Activated CD4-positive, alpha-beta T cell treated with anti-CD3 and anti-CD28 coated beads for 1 hour (primary cell): ENCODE measurements at regions not wholly inside any gene's neighbourhood (a gene's known extent, or its start where the extent isn't known, plus 50 kb on each side); places are given as distances from the start of the nearest gene placed in this dataset.
A peak's percentile ranks its signal among the peaks of the same experiment; 100 is the strongest.
"Not testable (repeated sequence)": the region's sequence is repeated elsewhere in the genome, so short reads cannot be mapped to it uniquely, and the experiment has no call there.

Experiments used
- DNase-seq: peaks from one replicate; pipeline ENCODE4 v3.0.0-alpha.2; 2020

DNA sequence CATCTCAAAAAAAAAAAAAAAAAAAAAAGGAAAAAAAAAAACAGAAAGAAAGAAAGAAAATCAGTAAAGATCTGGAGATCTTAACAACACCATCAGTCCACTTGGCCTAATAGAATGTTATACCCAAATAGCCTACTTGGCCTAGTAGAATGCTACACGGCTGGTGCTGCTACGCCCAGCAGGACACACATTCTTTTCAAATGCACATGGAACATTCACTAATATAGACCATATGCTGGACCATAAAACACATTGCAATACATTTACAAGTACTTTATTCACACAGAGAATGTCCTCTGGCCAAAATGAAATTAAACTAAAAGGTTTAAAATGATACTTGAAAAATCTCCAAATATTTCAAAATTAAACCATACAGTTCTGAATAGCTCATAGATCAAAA lies 80.0 kb upstream of the TNFAIP3 start:
- DNase-seq, result no peak

DNA sequence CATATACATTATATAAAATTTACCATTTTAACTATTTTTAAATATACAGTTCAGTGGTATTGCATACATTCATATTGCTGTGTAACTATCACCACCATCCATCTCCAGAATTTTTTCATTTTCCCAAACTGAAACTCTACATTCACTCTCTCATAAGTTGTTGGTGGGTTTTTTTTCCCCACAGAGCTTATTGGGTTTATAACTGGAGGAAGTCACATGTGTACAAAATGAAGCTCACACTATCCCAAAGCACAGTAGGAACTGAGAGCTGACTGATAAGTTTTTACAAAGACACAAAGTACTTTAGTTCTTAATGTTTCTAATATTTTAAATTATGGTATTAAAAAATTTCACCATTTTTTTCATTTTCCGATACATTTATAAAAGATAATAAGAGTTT lies 78.8 kb upstream of the TNFAIP3 start:
- no peak for DNase-seq

DNA sequence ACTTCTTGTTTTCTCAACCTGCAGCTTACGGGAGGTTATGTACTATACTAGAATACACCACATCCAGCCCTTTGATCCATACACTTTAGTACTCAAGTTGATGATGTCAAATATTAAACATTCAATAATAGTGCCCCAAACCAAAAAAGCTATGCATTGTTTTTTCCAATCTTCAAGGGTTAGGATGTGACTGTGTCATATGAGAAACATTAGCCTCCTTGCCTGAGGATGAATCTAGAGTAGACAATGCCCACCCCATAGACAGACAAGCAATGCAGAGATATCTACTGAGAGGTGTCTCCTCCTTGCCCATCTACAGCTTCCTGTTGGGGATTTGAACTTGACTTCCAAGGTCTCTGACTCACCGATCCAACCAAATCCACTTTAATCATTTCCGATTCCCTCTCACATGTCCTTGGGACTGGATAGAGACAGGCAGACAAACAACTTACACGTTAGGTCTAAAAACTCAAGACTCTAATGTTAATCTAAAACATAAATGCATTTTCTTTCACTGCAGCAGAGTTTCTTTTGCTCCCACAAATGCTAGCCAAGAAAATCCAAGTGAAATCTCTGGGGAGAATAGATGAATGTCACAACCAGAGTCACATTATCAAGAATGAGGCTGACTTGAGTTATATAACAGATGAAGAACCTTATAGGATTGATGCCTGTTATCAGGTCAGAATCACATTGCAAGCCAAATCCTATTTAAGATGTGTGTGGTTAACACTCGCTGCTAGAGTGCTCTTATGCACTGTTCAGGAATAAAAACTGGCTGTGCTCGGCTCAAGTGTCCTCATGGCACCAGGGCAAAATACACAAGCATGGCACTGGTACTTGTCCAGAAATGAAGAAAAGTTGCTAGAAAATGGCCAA lies 75.5 kb upstream of the TNFAIP3 start:
- DNase-seq, result no peak

DNA sequence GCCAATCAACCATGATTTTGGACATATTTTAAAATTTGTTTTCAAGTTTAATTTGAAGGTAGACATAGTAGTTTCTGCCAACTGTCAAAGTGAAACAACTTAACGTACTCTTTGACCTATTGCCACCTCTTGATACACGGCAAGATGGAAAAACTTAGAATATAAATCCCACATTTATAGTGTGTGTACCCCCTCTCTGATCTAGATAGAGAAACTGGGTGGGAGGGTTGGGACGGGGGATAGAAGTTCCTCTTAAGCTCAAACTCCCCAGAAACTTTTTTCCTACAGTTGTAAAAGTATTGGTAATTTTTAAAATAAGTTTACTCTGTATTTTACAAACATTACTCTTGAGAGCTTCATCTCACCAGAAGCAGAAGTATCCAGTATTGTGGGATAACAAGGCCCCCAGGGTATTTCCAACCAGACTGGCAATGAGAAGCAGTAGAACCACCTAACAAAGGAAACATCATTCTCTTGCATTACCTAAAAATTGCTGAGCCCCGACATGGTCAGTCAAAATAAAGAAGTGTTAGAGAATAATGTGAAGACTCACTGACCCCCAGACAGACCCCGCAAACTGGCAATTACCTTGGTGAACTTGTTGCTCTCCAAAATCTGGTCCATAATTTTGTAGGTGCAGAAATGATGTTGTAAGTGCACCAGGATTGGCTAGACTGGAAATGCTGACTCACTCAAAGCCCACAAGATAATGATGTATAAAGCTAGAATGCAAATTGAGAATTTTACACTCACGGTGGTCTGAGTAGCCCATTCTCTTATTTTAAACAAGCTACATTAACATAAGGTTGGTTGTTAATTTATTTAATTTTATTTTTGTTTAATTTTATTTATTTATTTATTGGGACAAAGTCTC lies 74.7 kb upstream of the TNFAIP3 start:
- no peak for DNase-seq

DNA sequence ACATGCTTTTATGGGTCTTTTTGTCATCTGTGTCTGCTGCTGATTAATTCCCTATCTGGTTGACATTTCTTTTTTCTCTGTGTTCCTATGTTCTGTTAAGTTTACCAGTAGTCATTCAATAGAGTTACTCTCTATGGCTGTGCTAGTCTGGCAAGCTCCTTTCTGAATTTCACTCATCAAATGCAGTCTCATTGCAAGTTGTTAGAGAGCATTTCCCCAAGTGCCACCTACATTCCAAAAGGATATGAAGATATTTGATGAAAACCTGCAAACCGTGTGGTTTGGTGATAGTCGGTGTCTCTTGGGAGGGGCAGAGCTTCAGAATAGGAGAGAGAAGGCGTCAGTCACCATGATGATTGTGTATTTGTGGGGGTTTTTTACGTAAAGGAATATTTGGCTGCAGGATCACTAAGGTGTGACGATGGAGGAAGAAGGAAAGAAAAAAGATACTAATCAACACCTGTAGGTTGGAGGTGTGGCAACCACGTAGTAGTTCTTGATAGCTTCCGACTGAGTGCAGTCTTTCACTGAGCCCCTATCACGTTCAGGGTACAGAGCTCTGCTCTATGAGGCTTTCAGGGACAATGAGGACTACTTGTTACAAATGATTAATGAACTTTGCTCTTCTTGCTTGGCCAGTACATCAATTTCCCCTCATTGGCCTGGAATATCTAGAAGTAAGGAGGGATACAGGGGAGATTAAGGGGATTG lies 73.1 kb upstream of the TNFAIP3 start:
- DNase-seq, result no peak

DNA sequence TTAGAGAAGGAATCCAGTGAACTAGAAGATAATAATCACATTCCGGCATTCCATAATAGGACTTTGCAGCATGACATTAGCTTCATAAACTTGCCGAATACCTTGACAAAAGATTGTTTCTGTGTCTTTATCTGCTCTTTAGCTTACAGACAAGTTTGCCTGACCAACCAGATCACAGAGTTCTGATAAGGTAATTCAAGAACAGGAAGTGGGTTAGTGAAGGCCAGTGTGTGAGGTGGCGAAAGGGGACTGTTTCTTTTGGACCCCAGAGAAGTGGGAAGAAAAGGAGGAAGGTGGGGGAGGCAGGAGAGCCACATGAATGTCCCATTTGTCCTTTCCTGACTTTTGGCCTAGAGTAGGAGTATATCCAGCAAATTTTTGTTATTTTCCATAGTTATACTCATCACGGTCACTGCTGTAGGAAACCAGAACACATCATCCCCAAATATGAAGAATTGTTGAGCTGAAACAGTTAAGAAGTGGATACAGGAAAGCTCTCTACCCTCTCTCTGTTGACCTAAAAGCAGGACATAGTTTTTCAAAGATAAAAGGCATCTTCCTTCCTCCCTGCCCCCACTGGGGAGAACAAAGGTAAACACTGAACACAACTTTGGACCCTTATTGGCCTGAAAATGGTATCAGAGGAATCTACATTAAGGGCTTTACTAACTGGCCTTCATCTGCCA lies 72.4 kb upstream of the TNFAIP3 start:
- DNase-seq, result no peak

DNA sequence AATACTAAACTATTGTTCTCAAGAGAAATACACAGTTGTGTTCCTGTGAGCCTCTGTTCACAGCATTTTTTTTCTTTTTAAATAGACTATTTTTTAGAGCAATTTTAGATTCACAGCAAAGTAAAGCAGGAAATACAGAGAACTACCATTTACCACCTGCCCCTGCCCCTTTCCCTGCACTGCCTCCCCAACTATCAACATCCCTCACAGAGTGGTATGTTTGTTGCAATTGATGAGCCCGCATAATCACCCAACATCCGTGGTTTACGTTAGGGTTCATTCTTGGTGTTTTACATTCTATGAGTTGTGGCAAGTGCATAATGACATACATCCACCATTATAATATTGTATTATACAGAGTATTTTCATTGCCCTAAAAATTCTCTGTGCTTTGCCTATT lies 71.6 kb upstream of the TNFAIP3 start:
- no peak for DNase-seq

DNA sequence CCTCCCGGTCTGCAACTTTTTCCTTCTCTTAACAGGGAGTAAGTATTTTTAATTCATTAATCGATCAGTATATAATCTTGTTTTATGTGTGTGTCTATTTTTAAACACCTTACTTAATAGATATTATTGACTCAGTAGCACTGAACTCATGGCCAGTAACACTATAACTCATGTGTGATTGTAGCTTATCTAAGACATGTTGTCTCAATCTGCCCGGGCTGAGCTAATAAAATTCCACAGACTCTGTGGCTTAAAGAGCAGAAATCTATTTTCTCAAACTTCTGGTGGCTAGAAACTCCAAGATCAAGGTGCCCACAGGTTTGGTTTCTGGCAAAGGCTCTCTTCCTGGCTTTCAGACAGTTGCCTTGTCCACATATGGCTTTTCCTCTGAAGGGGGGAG lies 68.8 kb upstream of the TNFAIP3 start:
- no peak for DNase-seq

DNA sequence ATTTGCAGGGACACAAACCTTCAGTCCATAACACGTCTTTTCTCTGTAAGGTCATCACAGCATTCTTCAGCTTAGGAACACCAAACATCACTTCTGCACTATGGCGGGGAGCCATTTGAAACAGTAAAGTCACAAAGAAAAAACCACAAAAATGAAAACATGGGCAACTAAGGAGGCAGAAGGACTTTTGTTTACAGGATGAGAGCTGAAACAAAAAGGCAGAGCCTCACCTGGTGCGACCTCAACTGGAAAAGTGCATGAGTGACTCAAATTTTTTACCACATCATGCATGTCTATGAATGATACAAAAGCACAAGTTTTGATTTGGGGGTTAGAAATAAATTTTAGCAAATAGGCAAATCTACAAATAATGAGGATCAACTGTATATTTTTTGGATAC lies 68.2 kb upstream of the TNFAIP3 start:
- DNase-seq, result no peak

DNA sequence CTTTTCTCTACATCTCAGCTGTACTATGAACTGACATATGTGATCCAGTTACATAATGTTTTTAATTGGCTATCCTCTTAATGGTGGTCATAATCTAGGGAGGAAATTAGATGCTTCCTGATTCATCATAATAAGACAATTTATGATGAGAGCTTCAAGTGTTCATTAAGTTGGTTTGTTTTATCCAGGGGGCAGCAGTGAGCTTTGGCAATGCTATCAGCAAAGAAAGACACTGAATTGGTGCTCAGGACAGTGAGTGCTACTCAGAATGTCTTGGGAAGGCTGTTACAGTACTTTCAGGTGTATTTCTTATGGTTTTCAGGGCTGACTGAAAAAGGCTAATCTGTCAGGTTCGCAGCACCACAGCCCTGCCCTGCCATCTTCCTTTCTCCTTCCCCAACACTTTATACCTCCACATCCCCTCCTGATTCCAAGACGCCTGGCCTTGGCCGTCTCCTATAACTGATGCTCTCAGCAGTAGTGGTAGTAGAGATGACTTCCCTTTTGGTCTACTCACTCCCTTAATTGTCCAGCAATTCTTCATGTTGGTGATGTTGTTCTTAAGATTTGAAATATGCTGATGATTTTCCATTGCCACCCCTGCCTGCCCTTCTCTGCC lies 67.0 kb upstream of the TNFAIP3 start:
- DNase-seq, result peak; percentile 39

DNA sequence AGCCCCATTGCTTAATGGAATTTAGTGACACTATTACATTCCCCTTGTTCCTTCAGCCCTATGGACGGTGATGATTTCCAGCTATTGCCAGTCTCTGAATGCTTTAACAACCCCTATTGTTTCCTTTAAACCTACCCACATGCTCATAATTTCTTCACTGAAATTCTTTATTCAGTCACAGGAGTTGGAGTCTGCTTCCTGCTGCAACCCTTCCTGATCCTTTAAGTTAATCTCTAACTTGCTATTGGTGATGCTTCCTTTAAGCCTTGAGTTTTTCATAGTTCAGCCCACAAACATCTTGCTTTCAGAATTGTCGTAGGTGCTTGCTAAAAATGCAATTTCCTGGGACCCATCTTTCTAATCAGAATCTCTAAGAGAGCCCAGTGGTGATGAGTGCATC lies 66.3 kb upstream of the TNFAIP3 start:
- DNase-seq, result no peak

DNA sequence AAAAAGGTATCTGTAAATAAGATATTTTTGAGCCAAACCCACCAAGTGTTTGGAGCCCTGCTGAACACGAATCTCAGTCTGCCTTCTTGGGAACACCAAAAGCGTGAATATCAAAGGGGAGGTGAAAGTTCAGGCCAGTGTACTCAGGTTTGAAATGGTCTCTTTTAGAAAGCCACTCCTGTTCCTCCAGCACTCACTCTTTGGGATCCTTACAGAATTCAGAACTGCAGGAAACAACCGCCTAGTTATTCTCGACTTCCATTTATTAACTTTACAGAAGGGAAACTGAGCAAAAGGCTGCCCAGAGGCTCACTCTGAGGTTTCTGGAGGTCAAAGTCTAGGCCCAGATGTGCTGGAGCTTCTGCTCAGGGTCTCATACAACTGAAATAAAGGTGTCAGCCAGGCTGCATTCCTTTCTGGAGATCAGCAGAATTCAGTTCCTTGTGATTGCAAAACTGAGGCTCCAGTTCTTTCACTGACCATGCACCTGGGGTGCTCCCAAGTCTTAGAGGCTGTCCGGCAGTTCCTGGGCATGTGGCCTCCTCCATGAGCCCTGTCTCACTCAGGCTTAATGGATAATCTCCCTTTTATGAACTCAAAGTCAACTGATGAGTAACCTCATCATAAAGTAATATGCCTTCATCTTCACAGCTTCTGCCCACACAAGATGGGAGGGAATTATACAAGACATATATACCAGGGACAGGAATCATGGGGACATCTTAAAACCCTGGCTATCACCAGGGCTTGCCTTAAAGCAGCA lies 65.5 kb upstream of the TNFAIP3 start:
- DNase-seq, result no peak

DNA sequence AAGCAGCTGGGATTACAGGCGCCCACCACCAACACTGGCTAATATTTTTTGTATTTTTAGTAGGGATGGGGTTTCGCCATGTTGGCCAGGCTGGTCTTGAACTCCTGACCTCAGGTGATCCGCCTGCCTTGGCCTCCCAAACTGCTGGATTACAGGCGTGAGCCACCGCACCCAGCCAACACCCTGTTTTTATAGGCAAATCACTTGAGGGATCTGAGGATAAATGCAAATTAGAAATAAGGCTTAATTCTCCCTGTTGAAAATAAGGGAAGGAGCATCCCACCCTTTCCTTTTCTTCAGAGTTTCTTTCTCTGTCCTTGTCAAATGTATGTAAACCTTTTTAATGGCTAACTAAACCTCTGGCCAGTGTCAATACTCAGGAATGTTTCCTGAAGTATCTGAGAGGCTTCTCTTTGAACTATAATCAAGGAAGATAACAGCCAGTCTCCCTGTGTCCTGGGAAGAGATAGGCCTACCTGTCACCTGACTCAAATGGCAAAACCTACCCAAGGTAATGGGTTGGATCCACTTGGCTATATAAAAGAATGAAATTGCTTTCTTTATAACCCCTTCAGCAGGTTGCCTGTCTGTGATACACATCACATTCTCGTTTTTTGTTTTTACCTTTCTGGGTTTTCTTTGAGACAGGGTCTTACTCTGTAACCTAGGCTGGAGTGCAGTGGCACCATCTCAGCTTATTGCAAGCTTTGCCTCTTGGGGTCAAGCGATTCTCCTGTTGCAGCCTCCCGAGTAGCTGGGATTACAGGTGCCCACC lies 64.5 kb upstream of the TNFAIP3 start:
- DNase-seq, result no peak

DNA sequence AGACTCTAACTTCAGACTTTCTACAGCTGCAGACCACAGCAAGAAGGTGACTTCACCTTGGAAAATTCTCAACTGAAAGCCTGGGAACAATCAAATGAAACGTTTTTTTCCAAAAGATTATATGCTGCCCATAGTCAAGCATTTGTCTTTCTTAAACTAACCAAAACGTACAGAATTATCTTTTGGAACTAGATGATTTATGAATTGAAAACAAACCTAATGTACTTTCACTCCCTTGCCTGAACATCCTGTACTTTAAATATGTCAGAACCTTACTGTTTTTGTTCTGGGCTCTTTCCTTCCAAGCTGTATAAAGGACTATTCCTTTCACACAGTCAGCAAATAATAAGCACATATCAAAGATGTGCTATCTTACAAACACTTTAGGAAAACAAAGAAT lies 62.4 kb upstream of the TNFAIP3 start:
- no peak for DNase-seq

DNA sequence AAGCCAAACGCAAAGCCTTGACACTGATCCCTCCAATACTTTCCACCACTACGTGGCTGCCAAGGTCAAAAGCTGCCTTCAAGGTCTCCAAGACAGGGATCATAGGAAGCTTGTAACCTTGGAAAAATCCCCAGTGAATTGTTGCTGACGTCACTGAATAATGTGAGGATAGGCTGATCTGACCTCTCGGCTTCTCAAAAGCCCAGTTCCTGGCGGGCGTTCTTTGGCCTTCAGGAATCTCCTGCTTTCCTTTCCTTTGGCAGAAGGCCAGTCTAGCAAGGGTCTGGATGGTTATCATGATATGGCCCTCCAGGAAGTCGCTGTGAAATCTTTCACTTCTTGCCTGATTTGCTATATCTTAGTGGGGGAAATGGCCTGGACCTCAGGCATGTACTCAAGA lies 61.4 kb upstream of the TNFAIP3 start:
- DNase-seq, result no peak

DNA sequence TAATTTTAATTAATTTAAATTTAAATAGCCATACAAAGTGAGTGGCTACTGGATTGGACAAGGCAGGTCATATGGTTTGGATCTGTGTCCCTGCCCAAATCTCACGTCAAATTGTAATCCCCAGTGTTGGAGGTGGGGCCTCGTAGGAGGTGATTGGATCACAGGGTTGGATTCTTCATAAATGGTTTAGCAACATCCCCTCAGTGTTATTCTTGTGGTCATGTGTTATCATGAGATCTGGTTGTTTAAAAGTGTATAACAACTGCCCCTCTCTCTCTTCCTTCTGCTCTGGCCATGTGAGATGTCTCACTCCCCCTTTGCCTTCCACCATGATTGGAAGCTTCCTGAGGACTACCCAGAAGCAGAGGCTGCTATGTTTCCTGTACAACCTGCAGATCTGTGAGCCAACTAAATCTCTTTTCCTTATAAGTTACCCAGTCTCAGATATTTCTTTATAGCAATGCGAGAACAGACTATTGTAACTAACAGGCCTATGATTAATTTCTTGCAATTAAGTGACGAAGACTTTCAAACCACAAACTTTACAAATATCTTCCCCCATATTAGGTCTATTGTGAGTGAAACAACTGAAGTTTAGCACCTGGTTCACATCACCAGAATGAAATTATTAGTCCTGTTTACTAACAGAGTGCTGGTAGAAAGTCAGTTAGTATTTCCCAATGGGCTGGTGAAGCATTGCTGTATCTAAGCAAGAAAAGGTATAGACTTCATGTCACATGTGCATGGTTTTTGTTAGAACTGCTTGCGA lies 60.0 kb upstream of the TNFAIP3 start:
- DNase-seq, result no peak

DNA sequence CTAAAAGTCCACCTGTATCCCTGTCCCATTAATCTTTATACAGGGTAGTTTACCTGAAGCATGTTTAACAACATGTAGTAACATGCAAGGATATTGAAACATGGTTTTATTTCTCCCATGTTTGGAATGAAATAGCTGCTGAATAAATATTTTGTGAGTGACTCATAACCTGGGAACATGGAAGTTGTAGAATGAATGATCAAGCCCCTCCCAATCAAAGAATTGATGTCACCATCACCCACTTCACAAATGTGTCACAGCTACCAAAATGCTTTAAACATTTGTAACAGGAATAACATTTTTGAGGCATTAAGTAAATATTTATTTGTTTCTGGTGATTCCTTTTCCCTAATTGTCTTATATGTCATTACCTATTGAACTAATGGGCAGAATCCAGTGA lies 58.9 kb upstream of the TNFAIP3 start:
- no peak for DNase-seq

DNA sequence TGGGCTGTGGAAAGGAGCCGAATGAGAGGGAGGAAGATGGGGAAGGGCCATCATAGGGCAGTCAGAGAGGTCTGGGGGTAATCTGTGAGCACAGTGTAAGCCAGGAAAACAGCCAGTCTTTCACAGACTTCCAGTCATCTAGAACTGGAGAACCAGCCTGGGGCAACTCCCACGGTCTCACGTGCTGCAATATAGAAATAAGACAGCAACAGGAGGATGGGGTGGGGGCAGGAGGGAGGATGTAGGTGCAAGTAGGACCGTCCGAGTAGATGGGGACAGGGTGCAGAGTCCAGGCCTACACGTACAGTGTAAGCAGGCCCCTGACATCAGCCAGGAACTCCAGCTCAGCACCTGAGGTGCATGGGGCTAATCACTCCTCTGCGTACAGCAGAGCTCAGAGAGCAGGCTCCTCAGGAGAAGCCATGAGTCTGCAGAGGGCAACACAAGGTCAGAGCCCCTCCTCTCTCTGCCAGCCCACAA lies 58.2 kb upstream of the TNFAIP3 start:
- DNase-seq, result no peak

DNA sequence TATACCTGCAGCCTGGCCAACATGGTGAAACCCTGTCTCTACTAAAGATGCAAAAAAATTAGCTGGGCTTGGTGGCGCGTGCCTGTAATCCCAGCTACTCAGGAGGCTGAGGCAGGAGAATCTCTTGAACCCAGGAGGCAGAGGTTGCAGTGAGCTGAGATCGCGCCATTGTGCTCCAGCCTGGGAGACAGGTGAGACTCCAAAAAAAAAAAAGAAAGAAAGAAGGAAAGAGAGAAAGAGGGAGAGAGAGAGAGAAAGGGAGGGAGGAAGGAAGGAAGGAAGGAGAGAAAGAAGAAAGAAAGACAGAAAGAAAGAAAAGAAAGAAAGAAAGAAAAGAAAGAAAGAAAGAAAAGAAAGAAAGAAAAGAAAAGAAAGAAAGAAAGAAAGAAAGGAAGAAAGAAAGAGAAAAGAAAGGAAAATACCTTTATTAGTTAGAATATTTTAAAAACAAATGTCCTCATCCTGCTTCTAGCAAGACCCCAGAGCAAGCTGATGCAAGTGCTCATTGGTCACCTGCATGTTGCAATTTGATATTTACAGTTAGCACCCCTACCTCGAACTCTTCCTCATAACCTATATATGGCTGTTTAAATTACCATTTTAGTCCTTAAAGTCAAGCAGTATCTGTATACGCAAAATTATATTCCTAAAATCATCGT lies 57.0 kb upstream of the TNFAIP3 start:
- not testable (repeated sequence) for DNase-seq
